Activated T-cell treated with anti-CD3 and anti-CD28 coated beads for 4 hours (primary cell): ENCODE measurements at regions not wholly inside any gene's neighbourhood (a gene's known extent, or its start where the extent isn't known, plus 50 kb on each side); places are given as distances from the start of the nearest gene placed in this dataset.
"Not testable (repeated sequence)": the region's sequence is repeated elsewhere in the genome, so short reads cannot be mapped to it uniquely, and the experiment has no call there.

ENCODE experiments used
- DNase-seq: peaks from one replicate; pipeline ENCODE4 v3.0.0-alpha.2; 2020

DNA sequence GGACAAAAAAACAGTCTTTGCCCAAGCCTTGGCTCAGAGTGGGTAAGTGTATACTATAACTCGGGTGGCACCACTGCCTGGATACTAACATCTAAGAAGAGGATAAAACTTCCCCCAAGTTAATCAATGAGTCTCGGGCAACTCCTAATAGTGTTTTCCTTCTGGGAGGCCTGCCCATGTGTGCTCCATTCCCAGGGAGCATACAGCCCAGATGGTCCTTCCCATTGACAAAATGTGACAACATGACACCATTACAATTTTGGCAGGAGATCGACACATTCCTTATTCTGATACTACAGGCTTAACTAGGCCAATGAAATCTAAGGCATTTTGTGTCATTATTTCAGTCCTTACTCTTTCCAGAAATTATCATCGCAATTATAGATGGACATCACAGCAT lies 52.7 kb upstream of the CRIM1 start:
- no peak for DNase-seq

DNA sequence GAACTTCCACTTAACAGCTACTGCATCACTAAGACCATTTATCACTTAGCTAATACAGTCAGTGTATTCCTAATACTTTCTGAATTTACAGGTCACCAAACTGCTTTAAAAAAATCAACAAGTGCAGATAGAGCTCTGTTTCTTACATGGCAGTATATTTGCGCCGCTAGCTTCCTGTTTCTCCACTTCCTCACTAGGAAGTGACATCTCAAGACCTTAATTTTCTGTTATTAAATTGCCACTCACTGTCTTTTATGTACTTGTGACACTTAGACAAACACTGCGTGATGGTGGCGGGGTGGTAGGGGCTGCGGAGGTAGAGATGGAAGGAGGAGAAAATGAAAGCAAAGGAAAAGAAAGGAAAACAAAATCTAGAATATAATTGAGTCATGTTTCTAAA lies 53.7 kb upstream of the CRIM1 start:
- no peak for DNase-seq

DNA sequence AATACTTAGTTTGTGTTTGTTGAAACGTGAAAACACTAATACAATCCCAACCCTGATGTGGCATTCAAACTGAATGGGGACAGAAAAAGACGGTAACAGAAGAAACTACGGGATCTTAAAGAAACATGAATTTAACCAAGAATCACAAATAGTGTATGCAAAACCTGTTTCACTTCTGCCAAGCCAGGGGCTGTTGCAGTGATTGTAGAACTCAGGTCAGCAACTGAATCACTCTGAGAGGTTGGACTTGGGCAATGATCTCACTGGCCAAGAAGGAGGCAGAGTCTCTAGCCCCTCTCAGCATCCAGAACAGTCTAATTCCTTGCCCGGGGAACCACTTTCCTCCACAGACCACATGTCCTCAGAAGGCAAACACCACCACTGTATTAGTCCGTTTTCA lies 54.9 kb upstream of the CRIM1 start:
- DNase-seq = no peak

DNA sequence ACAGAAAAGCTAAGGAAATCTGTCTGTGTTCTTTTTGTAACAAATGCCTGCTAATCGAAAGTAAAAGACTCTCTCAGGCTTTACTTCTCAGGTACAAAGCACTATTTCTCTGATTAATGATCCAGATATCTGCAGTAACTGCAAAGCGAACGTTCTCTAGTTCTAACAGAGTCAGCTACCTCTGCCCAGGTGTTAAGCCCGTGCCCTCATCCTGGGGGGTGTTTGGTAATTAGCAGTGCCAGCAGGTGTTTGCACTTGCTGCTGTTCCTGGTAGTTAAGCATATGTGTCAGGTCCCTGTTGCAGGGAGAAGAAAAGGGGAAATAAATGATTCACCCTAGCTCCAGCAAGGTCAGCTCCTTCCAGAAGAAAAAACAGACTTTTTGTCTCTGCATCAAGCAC lies 58.8 kb upstream of the CRIM1 start:
- DNase-seq = no peak

DNA sequence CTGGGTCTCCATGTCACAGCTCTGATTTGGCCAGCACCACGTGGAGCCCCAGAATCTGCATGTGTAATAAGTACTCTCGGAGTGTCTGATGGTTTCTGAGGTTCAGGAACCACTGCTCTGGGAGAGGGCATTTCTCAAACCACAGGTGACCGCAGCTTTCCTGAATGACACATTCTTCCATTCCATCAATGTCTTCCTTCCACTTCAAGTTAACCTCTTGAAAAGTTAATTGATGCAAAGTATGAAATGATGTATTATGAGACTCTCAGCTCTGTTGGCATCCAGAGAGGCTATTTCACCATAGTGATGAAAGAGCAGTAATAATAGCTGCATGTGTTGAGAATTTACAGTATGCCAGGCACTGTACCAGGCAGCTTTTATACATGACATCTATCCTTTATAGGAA lies 61.3 kb upstream of the CRIM1 start:
- DNase-seq = no peak

DNA sequence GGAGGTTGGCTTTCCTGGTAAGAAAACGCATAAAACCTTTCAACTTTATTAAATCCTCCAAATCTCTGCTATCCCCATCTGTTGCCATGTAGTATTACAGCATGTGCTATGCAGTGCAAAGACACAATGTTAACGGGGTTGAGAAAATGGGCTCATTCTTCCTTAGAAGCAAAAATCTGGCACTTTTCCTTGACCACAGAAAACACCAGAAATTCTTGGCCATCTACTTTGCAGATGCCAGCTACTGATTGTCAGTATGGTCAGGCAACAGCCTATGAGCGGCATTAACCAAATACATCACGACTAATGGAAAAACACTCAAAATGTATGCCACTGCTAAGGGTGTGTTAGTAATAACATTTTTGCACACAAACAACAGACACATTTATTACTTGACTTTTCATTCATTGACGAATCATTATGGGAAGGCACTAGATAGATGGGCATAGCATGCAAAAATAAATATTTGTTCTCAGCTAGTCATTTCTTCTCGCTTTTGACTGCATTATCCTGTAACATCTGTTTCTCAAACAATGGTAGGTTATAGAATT lies 65.2 kb upstream of the CRIM1 start:
- DNase-seq = no peak

DNA sequence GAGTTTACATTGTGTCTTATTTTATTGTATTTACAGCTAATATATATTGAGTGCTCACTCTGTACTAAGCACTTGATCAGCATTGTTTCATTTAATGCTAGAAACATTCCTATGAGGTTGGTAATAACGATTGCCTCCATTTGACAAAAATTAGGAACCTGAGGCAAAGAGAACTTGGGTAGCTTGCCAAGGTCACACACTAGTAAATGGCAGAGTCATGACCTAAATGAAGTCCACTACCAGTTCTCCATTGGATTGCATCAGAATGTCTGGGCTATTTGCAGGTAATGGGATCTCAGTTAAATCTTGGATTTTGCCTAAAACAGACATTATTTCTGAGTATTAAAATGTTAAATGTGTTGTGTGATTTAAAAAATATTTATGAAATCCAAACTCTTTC lies 65.8 kb upstream of the CRIM1 start:
- no peak for DNase-seq

DNA sequence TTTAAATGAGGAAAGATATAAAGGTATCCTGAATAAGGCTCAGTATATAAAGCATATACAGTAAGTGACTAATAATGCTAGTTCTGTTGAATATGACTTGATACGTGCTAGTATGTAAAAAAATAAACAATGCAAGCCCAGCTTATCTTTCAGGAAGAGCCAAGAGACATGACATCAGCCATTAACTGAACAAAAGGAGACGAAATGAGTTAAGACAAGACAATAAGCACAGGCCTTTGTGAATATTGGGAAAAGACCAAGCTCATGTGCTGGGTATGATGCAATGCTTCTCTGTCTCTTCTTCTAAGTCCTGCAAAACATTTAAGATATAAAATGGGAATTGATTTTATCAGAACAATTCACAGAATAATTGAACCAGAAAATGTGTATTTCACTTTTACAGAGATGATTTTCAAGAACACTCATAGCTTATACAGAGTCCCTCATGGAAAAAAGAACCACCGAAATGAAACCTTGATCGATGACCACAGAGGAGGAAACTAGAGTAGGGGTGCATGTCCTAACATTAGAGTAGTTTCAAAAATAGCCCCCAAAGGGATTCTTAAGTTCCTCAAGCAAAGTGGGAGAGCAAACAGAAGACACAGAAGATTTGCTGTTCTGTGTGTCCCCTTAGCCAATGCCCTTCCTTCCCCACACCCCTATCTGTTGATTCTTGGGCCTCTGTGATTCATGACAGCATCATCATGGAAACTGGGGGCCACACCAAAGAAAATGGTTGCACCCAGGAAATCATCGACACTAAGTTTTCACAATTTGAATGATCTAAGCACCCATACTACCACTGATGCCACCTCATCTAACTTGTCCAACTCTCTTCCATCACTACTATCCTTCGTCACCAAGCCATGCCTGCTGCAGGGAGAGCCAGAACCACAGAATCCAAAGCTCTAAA lies 68.0 kb upstream of the CRIM1 start:
- DNase-seq = no peak

DNA sequence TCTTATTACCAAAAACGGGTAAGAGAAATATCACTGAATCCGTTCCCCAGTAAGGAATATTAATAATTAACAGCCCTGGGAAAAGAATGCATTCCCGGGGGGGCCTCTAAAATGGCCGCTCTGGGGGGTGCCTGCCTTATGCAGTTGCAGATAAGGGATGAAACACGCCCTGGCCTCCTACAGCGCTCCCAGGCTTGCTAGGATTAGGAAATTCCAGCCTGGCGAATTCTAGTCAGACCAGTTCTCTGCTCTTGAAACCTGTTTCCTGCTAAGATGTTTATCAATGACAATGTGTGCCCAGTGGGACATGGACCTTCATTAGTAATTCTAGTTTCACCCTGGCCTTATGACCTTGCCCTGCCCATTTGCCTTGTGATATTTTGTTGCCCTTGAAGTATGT lies 76.1 kb upstream of the CRIM1 start:
- not testable (repeated sequence) for DNase-seq

DNA sequence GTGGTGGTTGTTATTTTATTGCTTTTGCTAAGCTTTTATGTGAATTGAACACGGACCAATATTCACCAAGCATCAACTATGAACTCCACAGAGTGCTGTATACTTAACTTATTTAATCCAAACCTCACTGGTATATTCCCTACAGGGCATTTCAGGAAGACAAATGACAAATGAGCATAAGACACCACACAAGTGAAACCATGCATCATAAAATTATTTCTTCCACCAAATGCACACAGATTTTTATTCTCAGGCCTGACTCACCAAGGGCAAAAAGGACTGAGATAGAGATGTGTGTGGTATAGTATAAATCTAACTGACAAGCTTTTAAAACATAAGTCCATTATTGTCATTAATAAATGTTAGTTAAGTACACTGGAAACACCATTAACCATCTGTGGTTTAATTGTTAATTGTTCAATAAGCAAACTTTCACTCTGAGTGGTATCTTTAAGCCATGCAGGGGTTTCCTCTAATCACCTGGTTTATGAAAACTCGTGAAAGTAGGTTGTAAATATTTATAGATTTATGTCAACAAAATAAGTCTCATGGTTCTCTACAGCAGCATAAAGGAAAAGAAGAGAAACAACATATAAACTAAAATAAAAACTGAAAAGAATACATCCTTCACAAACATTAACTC lies 77.6 kb upstream of the CRIM1 start:
- DNase-seq = no peak

DNA sequence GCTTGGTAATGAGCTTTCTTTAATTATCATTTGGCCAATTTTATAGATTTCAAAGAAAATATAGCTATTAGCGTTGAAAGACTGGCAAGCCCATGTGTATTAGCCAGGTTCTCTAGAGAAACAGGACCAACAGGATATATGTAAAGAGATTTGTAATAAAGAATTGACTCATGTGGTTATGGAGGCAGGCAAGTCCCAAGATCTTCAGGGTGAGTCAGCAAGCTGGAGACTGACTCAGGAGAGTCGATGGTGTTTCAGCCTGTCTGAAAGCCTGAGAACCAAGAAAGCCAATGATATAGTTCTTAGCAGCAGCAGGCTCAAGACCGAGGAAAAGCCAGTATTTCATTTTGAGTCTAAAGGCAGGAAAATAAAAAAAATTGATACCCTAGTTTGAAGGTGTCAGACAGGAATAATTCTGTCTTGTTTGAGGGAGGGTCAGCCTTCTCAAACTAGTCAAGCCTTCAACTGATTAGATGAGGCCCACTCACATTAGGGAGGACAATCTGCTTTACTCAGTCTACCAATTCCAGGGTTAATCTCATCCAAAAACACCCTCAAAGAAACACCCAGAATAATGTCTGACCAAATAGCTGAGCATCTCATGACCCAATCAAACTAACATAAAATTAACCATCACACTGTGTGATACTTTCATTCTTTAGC lies 78.3 kb upstream of the CRIM1 start:
- DNase-seq = no peak

DNA sequence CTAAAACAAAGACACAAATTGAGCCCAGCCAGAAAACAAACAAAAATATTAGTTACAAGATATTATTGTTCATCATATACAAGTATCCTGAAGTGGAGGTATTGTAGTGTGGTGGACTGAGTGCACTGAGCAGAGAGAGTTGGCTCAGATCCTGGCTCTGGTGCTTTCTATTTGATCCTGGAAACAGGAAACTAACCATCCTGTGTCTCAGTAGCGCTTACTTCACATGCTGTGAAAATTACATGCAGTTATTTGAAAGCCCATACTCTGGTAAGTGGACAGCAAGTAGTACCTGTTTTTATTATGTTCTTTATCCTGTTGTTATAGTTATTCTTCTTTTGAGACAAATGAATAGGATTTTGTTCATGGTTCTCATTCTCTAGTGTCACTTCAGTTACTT lies 84.3 kb upstream of the CRIM1 start:
- DNase-seq = no peak

DNA sequence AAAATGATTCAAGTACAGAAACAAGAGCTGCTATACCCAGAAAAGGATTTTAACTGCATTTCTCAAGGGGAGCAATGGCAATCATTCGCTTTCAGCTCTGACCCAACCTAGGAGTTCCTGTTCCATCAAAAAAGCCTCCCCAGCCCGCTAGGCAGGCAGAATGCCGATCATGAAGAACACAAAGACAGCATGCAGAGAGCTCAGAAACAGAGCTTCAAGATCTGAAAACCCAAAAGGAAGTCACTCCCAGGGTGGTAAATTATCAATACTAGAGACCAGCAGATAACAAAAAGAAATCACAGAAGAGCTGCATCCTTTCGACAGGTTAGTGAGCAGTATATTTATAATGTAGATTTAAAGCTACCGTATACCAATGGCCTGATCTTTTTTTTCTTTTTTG lies 84.8 kb upstream of the CRIM1 start:
- DNase-seq = no peak

DNA sequence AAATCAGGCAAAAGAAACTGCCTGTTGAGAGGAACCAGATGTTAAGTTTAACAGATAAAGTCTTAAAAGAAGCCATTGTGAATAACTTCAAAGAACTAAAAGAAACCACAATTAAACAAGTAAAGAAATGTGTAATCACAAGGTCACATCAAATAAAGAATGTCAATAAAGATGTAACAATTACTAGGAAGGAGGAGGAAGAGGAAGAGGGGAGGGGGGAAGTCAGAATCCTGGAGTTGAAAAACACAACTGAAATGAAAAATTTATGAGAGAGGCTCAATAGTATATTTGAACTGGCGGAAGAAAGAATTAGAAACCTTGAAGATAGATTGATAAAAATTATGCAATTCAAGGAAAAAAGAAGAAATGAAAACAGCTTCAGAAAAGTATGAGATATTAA lies 88.4 kb upstream of the CRIM1 start:
- no peak for DNase-seq

DNA sequence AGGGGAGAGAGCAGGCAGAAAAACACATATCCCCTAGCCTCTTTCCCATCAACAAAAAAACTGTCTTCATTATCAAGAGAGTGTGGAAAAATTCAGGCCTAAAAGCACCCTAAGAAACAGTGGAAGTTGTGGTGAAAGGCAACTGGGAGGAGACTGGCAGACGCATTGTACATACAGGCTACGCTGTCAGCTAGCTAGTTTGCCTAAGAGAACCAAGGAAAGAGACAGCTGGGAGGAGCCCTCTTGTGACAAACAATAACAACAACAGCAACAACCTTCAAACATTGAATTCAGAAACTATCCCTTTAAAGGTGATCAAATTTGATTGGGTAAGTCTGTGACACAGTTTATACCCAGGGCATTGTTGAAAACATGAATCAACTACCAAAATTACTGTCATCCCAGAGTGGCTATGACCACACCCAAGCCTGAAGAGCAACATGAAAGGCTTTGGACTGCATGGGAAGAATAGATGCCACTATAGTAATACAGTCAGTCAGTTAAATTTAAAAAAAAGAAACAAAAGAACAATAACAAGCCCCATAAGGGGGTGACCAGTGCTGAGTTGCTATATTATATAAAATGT lies 88.9 kb upstream of the CRIM1 start:
- no peak for DNase-seq

DNA sequence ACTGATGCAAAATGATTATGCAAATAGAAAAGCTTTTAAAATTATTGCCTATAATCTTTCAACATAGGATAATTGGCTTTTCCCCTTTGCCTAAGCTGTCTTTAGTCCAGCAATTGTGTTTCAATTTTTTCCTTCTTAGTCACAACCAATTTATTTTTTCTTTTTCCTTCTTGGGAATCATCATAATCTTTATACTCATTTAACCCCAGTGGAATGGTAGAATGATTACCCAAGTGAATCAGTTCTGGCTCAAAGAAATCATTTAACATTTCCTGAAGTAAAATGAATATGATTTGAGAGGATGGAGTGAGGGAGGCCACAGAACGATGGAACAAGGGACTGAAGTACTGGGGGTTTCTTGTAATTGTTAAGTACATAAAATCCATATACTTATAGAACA lies 93.0 kb upstream of the CRIM1 start:
- no peak for DNase-seq

DNA sequence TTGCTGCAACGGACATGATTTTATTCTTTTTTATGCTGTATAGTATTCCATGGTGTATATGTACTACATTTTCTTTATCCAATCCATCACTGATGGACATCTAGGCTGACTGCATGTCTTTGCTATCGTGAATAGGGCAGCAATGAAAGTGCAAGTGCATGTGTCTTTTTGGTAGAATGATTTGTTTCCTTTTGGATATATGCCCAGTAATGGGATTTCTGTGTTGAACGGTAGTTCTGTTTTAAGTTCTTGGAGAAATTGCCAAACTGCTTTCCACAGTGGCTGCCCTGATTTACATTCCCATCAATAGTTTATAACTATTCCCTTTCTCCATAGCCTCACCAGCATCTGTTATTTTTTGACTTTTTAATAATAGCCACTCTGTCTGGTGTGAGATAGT lies 99.7 kb upstream of the CRIM1 start:
- no peak for DNase-seq

DNA sequence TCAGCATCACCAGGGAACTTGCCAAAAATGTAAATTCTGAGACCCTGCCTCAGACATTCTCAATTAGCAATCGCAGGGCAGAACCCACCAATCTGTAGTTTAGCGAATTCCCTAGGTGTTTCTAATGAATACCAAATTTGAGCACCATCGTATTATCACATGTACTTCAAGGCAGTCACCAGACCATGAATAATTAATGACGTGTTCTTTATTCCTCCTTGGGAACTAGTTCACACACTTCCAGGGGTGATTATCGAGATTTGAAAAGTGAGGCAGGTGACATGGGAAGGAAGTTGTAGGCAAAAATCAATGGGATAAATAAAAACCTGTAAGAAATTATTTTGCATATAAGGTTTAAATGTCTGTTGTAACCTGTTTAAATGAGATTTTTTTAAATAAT lies 102.5 kb upstream of the CRIM1 start:
- DNase-seq = no peak

DNA sequence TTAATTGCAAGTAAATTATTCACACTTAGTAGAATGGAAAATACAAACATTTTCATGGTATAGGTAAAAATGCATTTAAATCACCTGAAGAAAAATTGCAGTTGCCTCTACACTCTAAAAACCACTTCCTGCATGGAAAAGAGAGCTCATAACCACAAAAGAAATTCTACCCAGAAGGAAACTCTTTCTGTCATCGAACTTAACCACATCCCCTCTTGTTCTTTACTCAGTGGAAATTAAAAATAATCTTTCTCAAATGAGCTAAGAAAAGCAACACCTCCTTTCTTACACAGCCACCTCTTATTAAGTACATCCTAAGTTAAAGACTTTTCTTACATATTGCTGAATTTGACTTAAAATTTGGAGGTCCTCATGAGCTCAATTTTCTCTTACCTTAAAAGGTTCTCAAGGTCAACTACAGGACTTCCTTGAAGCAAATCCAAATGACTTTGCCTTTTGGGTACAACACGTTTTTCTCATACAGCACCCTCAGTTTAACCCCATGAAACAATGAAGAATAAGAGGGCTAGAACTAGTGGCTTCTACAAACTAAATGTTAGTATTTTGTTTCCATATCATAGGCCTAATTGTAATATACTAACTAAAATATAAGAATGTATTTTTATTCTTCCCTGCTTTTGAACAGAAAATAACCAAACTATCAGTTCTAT lies 109.1 kb upstream of the CRIM1 start:
- DNase-seq = no peak

DNA sequence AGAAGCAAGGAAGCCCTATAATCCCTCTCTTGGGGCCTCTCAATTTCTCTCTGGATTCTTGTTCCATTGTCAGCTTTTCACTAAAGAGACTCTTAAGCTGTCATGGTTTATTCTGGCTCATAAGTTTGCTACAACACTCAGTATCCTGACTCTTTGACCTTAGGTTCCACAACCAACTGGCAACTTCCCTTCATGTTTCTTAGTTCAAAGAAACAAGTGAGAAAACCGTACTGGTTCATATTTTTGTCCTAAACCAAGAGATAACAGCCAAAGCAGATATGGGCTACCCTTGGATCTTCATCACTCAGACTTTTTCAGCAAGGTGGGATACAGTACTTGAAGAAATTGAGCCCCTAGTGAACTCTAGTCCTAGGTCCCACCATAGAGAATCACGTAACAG lies 109.9 kb upstream of the CRIM1 start:
- DNase-seq = no peak

DNA sequence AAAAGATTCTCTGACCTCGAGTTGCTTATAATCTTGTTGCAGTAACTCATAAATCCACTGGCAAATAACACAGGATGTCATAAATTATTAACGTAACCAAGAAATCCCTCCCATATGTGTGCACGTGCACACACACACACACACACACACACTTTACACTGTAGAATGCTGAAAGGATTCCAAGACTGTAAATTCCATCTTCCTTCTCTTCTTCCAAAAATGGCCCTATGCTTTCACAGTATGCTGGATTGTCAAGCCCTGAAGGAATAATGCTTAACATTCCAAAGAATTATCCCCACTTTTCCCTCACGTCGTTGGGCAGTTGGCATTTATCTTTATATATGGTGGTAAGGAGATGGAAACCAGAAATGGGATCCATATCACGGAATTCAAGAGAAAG lies 117.5 kb upstream of the CRIM1 start:
- DNase-seq = no peak

DNA sequence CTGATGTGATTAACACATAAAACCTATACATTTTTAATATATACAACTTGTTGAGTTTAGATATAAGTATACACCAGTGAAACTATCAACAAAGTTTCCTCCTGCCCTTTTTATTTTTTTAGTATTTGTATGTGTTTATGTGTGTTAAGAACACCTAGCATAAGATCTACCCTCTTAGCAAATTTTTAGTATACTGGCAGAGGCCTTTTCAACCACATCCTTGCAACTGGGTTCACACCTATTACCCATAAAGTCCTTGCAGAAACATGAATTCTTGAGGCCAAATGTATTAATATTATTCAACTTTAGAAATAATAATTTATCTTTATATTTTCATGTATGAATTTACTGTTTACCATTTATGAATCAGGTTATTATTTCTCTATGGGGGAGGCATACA lies 119.7 kb upstream of the CRIM1 start:
- DNase-seq = no peak

DNA sequence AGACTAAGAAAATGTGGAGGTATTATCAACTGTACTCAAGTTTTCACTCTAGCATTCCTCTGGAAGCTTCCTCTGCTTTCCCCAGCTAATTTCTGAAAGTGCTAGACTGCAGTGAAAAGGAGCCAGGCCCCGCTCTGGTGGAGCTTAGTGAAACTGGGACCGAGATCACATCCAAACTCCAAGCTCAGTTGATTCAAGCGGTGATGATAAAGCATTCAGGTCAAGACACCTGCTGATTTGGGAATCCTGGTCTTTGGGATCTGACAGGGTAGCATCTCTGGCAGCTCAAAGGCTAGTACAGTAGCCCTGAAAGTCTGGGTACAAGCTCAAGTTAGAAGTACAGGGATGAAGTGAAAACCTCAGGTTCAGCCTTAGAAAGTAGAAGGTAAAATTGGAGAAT lies 120.2 kb upstream of the CRIM1 start:
- no peak for DNase-seq
